KOPT-K1 (cell line): ENCODE measurements at regions not wholly inside any gene's neighbourhood (a gene's known extent, or its start where the extent isn't known, plus 50 kb on each side); places are given as distances from the start of the nearest gene placed in this dataset.
"Not testable (repeated sequence)": the region's sequence is repeated elsewhere in the genome, so short reads cannot be mapped to it uniquely, and the experiment has no call there.

ENCODE experiments used
- H3K27ac ChIP-seq: fragments of 200-600 bp; sonication (generic); 2 replicates; pipeline ENCODE4 v1.5.1; 2016; ENCODE audit warnings: antibody characterized with exemption, mild to moderate bottlenecking, low read depth, low read length; ENCODE audit not compliant: poor library complexity, severe bottlenecking
- H3K36me3 ChIP-seq: fragments of 200-600 bp; sonication (generic); 2 replicates; pipeline ENCODE4 v1.5.1; 2017; ENCODE audit warnings: antibody characterized with exemption, mild to moderate bottlenecking, low read length, moderate library complexity; ENCODE audit not compliant: insufficient read depth
- H3K9me3 ChIP-seq: fragments of 200-600 bp; sonication (generic); 2 replicates; pipeline ENCODE4 v1.5.1; 2017; ENCODE audit warnings: antibody characterized with exemption, low read length, mild to moderate bottlenecking; ENCODE audit not compliant: insufficient read depth, poor library complexity, severe bottlenecking

DNA sequence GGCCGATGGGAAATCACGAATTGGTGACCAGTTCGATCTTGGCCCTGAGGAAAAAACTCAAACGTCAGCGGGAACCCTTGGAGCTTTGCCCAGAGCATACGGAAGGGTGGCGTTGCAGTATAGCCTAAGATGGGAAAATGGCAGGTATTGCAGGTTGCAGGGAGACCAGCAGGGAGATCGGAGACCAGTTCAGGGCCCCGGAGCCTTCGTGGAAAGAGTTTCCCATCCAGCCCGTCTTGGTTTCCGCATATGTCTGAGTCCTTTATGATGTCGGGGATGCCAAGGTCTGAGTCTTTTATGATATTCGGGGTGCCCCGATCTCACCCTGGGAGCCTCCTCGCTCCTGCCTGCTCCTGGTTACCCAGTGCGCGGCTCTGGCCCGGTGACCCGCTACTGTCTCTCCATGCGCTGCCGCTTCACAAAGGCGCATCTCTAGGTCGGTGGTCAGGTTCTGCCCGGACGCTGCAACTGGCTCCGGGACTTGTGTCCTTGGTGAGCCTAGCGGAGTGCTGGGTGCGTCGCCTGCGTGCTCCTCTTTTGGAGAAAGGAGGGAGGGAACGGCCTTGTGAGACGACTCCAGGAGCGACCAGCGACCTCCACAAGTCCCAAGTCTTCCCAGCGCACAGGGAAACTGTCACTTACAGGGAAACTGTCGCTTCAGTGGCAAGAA, 94.2 kb downstream of the PRKAB2 start:
- Histone ChIP-seq H3K36me3 (no peaks in the 10 kb centered on the region), H3K27ac (no peak overlapping the region), H3K9me3 (peaks cover 36% of the 10 kb centered on the region)

GRCh38 chr1:147077523-147077922, 94.7 kb downstream of the PRKAB2 start:
- Histone ChIP-seq H3K36me3 (no peaks in the 10 kb centered on the region), H3K27ac (no peak overlapping the region), H3K9me3 (peaks cover 36% of the 10 kb centered on the region)

DNA sequence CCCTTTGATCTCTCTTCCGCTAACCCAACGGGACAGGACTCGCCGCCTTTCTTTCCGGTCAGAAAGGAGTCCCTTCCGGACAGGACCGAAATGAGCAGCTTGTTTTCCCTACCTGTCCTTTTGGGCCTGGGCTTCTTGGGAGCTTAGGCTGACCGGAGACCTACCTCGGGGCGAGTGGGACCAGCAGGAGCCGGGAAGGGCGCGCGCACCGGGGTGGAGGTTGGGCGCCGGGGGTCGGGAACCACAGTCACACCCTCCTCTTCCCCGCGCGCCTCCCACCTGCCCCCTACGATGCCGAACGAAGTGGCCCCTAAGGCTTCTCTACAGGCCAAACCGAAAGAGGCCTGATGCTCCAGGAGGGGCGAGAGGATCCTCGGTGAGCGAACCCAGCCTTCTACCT, 95.2 kb downstream of the PRKAB2 start:
- Histone ChIP-seq H3K27ac (no peak overlapping the region), H3K36me3 (no peaks in the 10 kb centered on the region), H3K9me3 (peaks cover 36% of the 10 kb centered on the region)

GRCh38 chr1:147076442-147076841, 95.8 kb downstream of the PRKAB2 start:
- Histone ChIP-seq H3K27ac (no peak overlapping the region), H3K9me3 (peaks cover 36% of the 10 kb centered on the region), H3K36me3 (no peaks in the 10 kb centered on the region)

- Histone ChIP-seq H3K36me3 (no peaks in the 10 kb centered on the region), H3K27ac (no peak overlapping the region), H3K9me3 (peaks cover 7% of the 10 kb centered on the region)
These were observed 99.5 kb downstream of the PRKAB2 start for GRCh38 chr1:147072482-147073432.

DNA sequence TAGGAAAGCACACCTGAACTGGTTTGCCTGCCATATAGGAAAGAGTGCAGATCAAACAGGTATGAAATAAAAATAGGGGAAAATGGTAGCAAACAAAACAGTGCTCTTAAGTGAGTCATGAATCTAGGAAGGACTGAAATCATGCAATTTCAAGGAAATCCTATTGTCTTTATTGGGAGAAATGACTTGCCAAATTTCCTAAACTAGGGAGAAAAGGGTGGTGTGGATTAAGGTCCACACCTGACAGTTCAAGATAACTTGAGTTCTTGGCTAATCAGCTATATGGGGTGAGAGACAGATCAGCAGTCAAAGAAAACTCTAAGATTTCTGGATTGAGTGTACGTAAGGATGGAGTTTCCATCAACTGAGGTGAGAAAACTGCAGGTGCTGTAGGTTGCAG, 101.1 kb downstream of the PRKAB2 start:
- Histone ChIP-seq H3K27ac (no peak overlapping the region), H3K9me3 (no peaks in the 10 kb centered on the region), H3K36me3 (no peaks in the 10 kb centered on the region)

GRCh38 chr1:147062956-147063355, 109.3 kb downstream of the PRKAB2 start:
- Histone ChIP-seq H3K9me3 (peaks cover 8% of the 10 kb centered on the region), H3K27ac (no peak overlapping the region), H3K36me3 (no peaks in the 10 kb centered on the region)

- not testable (repeated sequence) for H3K36me3 ChIP-seq, H3K27ac ChIP-seq, H3K9me3 ChIP-seq
These were observed 110.4 kb downstream of the PRKAB2 start for GRCh38 chr1:147061880-147062279.

DNA sequence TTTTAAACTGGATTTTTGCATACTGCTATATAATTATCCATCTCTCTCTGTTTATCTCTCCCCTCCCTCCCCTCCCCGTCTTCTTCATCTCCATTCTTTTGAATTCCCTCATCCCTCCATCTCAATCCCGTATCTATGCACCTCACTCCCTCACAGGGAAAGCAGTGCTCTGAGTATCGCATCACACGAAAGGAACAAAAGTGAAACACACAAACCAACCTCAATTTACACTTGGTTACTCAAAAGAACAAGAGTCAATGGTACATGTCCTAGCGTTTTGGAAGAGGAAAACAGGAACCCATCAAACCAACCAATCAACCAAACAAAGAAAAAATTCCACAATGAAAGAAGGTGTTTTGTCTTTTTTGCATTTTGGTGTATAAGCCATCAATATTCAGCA, 115.1 kb downstream of the NBPF12 start:
- Histone ChIP-seq H3K9me3 (no peaks in the 10 kb centered on the region), H3K36me3 (no peaks in the 10 kb centered on the region), H3K27ac (no peak overlapping the region)

DNA sequence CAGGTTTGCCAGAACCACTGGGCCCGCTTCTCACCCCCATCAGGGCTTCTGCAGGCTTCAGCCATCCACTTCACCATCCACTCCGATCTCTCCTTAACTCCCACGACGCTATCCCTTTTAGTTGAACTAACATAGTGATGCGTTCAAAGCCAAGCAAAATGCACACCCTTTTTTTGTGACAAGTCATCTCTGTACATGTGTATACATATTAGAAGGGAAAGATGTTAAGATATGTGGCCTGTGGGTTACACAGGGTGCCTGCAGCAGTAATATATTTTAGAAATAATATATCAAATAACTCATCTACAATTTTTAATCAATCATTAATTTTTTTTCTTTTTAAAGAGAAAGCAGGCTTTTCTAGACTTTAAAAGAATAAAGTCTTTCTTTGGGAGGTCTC, 114.6 kb downstream of the NBPF12 start:
- no peaks in the 10 kb centered on the region for H3K36me3 ChIP-seq
- no peak overlapping the region for H3K27ac ChIP-seq
- H3K9me3 ChIP-seq, result no peaks in the 10 kb centered on the region

- H3K36me3 ChIP-seq, result no peaks in the 10 kb centered on the region
- H3K9me3 ChIP-seq, result no peaks in the 10 kb centered on the region
- H3K27ac ChIP-seq, result no peak overlapping the region
These were observed 114.0 kb downstream of the NBPF12 start for GRCh38 chr1:147052143-147052542.

- H3K36me3 ChIP-seq, result no peaks in the 10 kb centered on the region
These were observed 113.0 kb downstream of the NBPF12 start for GRCh38 chr1:147051136-147051535.

DNA sequence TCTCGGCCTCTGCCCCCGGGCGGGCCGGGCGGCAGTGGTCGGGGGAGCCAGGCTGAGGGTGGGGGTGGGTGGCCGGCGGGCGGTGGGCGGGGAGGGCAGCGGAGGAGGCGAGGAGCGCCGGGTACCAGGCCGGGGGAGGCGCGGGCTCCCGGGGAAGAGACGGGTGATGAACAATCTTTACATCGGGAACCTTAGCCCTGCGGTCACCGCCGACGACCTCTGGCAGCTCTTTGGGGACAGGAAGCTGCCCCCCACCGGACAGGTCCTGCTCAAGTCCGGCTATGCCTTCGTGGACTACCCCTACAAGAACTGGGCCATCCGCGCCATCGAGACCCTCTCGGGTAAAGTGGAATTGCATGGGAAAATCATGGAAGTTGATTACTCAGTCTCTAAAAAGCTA, 112.5 kb downstream of the NBPF12 start:
- Histone ChIP-seq H3K27ac (no peak overlapping the region), H3K9me3 (no peaks in the 10 kb centered on the region), H3K36me3 (no peaks in the 10 kb centered on the region)

More at GRCh38 chr1:147051136-147051535, 113.0 kb downstream of the NBPF12 start:
- Histone ChIP-seq H3K9me3 (no peaks in the 10 kb centered on the region), H3K27ac (no peak overlapping the region)

- not testable (repeated sequence) for H3K36me3 ChIP-seq, H3K27ac ChIP-seq, H3K9me3 ChIP-seq
These were observed 108.8 kb downstream of the NBPF12 start for GRCh38 chr1:147046863-147047394.

- no peaks in the 10 kb centered on the region for H3K36me3 ChIP-seq
- no peaks in the 10 kb centered on the region for H3K9me3 ChIP-seq
- no peak overlapping the region for H3K27ac ChIP-seq
These were observed 108.2 kb downstream of the NBPF12 start for GRCh38 chr1:147046189-147046862.
